ENCODE measurements at regions not wholly inside any gene's neighbourhood (a gene's known extent, or its start where the extent isn't known, plus 50 kb on each side); places are given as distances from the start of the nearest gene placed in this dataset.

DNA sequence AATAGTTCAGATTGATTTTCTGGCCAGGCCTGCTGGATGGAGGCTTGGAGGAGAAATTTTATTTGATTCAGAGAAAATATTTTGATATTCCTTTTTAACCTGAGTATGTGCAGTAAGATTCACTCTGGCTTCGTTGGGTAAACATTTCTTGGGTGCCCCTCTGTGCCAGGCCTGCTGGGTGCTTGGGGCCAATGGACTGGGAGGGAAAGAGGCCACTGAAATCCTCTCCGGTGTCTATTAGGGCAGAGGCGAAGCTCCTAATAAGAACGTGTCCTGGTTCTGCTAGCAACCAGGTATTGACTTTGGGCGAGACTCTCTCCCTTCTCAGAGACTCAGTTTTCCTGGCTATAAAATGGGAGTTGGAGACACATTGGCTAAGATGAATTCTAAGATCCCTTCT, 122.5 kb downstream of the CYLD start:
- no peak for DNase-seq

DNA sequence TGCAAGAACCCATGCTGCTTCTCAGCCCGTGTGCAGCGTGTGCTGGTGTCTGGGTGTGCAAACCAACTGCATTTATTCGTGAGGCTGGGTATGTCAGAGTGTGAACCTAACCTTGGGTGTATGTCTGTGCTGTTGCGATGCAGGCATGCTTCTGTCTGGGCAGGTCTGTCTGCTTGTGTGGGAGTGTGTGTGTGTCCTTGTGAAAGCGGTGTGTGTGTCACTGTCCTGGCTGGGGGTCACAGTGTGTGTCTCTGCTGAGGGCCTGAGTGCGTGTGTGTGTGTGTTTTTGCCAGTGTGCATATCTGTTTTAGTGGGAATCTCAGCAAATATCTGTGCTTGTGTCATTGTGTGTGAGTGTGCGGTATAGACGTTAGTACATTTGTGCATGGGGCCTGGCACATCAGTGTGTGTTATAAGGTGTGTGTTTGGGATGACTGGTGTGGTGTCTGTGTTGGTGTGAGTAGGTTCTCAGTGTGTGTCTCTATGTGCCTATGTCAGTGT, 121.8 kb downstream of the CYLD start:
- no peak for DNase-seq

DNA sequence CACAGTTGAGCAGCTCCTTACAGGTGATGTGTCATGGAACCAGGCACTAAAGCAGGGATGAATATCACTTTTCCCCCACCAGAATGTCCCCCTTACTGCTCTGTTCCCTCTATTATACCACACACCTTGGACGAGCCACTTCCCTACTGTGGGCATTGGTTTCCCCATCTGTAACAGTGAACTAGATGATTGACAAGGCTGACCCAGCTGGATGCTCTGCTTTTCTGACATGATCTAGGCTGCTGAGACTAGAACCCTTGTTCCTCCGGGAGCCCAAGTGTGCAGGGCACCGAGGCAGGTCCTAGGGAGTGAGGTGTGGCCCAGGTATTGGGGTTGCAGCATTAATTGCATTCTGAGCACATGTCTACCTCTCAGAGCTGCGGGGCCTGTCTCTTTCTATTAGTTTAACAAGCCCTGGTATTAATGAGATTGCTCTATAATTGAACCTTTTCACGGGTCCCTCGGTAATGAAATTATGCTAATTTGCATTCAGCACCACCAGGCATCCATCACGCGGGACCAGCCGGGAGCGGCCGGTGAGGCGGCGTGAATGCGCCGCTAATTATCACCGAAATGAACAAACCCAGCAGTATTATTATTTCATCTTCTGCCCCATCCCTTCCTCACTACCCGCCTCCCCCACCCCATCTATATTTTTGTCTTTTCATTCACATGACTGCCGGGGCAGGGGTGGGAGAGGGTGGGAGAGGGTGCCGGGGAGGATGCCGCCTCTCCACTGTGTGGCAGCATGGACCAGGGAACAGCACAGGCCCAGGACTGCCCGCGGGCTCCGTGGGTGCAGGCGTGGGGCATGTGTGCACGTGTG, 121.1 kb downstream of the CYLD start:
- DNase-seq: no peak

DNA sequence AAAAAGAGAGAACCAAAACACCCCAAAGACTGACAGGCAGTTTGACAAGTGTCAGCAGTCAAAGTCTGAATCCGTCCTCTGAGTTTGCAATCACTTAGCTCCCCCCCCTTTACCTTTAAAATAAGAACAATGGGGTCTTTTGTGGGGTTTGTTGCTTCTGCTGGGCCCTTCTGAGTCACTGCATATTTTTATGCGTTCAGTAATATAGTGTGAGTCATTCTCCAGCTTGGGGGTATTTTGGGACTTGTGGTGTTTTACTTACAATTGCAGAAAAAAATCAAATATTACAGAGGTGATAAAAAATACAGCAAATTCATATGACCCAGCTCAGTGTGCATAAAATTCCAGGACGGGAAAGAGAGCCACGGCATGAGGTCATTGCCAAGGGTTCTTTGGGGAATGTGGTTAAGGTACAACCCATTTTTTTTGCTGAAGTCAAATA, 120.1 kb downstream of the CYLD start:
- no peak for DNase-seq

DNA sequence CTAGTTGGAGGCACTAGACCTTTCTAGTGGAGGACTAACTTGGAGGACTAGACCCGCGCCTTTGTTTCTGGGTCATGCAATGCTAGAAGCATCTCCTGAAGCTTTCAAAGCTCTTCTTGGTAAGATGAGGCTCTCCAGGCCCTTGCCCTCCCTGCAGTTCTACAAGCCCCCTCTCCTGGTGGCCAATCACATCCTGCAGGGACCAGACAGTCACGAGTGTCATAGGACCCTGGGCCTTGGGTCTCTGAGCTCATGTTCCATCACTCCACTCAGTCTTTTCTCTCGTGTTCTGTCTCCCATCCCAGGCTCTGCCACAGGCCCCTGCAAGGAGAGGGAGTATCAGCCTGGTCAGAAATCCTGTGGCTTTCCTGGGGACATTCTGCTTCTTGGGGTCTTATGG, 119.6 kb downstream of the CYLD start:
- DNase-seq: no peak

DNA sequence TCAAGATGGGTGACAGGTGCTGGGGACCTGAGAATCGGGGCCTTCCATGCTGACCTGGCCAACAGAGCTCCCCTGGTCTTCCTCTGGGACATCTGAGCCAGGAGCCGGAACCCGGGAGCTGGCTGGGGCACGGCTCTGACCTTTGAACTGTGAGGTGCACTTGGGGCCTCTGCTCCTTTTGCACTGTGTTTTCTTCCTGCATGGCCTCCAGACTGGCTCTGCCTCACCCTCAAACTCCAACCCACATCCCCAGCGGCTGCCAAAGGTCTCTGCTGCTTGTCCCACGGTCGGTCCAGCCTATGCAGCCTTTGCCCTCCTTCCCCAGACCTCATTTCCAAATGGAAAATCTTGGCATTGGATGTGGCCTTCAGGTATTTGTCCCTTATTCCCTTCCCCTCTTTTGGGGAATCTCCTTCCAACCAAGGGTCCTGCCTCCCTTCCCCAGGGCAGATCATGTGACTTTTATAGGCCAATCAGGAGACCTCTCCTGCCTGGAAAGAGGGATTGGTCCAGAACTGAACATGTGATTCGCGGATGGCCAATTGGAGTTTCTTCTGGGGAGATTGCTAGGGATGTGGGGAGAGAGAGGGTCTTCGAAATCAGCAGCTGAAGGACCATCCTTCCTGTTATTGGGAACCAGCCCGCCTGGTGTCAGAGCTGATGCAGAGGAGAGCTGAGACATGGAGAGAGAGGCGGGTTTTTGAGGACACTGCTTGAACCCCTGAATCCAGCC, 117.9 kb downstream of the CYLD start:
- DNase-seq: no peak

DNA sequence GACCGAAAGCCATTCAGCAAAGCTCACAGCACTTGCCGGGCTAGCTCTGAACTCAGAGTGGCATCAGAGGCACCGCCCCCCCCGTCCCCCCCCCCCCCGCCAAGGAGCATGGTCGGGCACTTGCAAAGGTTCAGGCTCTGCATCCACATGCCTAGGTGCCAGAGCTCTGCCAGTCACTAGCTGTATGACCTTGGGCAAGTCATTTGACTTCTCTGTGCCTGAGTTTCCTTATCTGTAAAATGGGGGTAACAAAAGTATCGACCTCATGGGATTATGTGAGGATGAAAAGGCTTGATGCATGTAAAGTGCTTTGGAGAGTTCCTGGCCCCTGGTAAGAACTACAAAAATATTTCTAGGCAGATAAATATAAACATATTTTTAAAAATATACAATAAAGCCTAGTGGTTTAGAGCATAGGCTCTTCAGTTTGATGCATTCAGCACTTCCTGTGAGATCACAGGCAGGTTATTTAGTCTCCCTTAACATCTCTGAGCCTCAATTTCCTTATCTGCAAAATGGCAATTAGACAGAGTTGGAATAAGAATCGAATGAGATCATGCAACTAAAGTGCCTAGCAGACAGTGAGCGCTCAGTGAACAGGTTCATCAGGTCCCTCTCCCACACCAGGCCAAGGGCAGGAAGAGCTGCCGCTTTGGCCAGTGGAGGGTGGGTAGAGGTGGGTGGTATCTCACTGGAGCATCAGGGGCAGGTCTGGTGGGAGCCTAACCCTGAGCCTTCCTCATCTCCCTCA, 117.2 kb downstream of the CYLD start:
- DNase-seq: no peak

DNA sequence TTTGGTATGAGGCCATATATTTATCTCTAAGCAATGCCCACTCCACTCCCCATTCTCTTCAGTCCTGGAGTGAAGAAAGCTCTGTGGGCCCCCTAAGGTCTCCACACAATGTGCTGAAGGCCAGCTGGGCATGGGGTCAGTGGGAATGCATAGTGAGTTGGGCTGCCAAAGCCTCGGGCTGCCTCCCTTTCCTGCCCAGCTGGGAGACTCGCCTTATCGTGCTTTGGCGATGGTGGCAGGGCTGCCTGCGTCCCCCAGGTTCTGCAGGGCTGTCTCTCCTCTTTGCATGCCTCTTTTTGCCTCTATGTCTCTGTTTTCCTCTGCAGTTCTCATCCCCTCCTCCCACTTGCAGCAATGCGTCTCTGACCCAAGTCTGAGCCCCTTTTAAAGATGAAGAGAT, 116.5 kb downstream of the CYLD start:
- no peak for DNase-seq

DNA sequence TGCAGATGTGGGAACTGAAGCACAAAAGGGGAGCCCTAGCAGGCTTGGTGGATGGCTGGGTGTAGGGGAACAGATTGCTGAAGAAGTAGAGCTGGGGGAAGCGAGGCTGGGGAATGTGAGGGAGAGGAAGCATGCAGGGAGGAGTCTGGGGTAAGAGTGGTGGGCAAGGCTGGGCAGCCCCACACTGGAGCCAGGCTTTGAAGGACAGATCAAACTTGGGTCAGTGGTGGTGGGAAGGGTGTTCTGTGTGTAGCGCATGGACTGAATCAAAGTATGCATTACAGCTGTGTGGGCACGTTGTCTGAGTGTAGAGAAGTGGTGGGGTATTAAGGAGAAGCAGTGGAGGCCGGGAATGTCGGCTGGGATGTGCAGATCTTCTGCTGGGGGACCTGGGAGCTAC, 116.0 kb downstream of the CYLD start:
- no peak for DNase-seq

DNA sequence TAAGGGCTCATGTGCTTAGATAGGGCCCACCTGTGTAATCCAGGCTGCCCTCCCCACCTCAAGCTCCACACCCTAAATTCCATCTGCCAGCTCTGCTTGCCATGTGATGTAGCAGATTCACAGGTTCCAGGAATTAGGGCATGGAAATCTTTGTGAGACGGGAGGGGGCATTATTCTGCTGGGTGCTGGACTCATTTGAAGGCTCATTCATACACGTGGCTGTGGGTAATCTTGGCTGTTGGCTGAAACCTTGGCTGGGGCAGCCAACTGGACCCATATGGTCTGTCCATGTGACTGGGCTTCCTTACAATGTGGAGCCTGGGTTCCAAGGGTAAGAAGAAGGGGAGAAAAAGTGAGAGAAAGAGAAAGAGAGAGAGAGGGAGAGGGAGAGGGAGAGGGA, 115.1 kb downstream of the CYLD start:
- DNase-seq: no peak

DNA sequence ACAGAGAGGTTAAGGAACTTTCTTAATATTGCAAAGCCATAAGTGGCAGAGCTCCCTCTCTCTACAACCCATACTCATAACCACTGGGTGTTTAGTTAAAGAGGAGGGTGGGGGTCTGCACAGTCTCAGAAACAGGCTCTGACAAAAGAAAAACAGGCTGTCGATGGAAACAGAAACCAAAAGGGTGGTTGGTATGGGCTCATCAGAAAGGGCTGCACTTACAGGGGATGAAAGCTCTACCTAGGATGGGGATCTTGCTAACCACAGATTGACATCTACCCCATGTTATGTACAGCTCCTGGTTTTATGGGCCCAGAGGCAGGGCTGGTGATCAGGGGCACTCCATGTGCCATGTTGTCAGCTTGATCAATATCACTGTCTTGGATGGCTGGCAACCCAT, 111.4 kb downstream of the CYLD start:
- no peak for DNase-seq

Measured in hematopoietic multipotent progenitor cell treated with erythropoietin and hydrocortisone succinate and interleukin-3 and kit ligand, for 8 days (in vitro differentiated cells).